Smooth muscle cell (in vitro differentiated cells): ENCODE measurements at regions not wholly inside any gene's neighbourhood (a gene's known extent, or its start where the extent isn't known, plus 50 kb on each side); places are given as distances from the start of the nearest gene placed in this dataset.

Experiments used
- DNase-seq: peaks from one replicate; lab custom pipeline; 2025; ENCODE audit not compliant: unreplicated experiment; lab: John Stamatoyannopoulos, UW
- H2AFZ ChIP-seq: fragments of 200-600 bp; sonication (generic); 2 replicates; pipeline ENCODE4 v1.6.0; 2016; ENCODE audit warnings: antibody characterized with exemption, low read depth, mild to moderate bottlenecking
- H3F3A ChIP-seq: fragments of 200-600 bp; sonication (generic); 2 replicates; pipeline ENCODE4 v1.6.0; 2017; ENCODE audit warnings: antibody characterized with exemption, low read depth
- H3K27ac ChIP-seq: fragments of 200-600 bp; sonication (generic); 2 replicates; pipeline ENCODE4 v1.5.1; 2016; ENCODE audit warnings: low read depth, mild to moderate bottlenecking
- H3K27me3 ChIP-seq: fragments of 200-600 bp; sonication (generic); 2 replicates; pipeline ENCODE4 v1.6.1; 2016; ENCODE audit warnings: low read depth, mild to moderate bottlenecking
- H3K36me3 ChIP-seq: fragments of 200-600 bp; sonication (generic); 2 replicates; pipeline ENCODE4 v1.5.1; 2016; ENCODE audit warnings: low read depth
- H3K4me1 ChIP-seq: fragments of 200-600 bp; sonication (generic); 2 replicates; pipeline ENCODE4 v1.5.1; 2016; ENCODE audit warnings: low read depth
- H3K4me2 ChIP-seq: fragments of 200-600 bp; sonication (generic); 2 replicates; pipeline ENCODE4 v1.6.0; 2016; ENCODE audit warnings: mild to moderate bottlenecking
- H3K4me3 ChIP-seq: fragments of 200-600 bp; sonication (generic); 2 replicates; pipeline ENCODE4 v1.5.1; 2016; ENCODE audit warnings: mild to moderate bottlenecking
- H3K79me2 ChIP-seq: fragments of 200-600 bp; sonication (generic); 2 replicates; pipeline ENCODE4 v1.6.0; 2016; ENCODE audit warnings: low read depth, mild to moderate bottlenecking
- H3K9ac ChIP-seq: fragments of 200-600 bp; sonication (generic); 2 replicates; pipeline ENCODE4 v1.6.0; 2016; ENCODE audit warnings: low read depth
- H3K9me3 ChIP-seq: fragments of 200-600 bp; sonication (generic); replicated peaks from 2 replicates; pipeline ENCODE4 v1.5.1; 2016; ENCODE audit warnings: low read depth
- H4K20me1 ChIP-seq: fragments of 200-600 bp; sonication (generic); 2 replicates; pipeline ENCODE4 v1.6.0; 2016; ENCODE audit warnings: low read depth
- CTCF ChIP-seq: fragments of 200-600 bp; sonication (generic); IDR thresholded peaks from 2 replicates; pipeline ENCODE4 v1.5.1; 2017; ENCODE audit warnings: borderline replicate concordance, mild to moderate bottlenecking, antibody characterized with exemption; ENCODE audit not compliant: insufficient read depth, poor library complexity, severe bottlenecking
- WGBS: methylation state at CpG from one replicate; pipeline ENCODE4 v1.1.7; 2016; ENCODE audit warnings: low lambda C conversion rate; 5-methylcytosine and 5-hydroxymethylcytosine counted together

GRCh38 chr11:70834277-70834940, 418.0 kb downstream of the SHANK2 start:
- Histone ChIP-seq H3K9me3 (no peaks in the 10 kb centered on the region), H3K4me3 (no peak overlapping the region), H3K27ac (no peak overlapping the region), H4K20me1 (no peaks in the 10 kb centered on the region), H3K36me3 (no peaks in the 10 kb centered on the region), H3F3A (no peaks in the 10 kb centered on the region), H3K27me3 (no peaks in the 10 kb centered on the region), H3K9ac (no peak overlapping the region), H3K4me1 (no peaks in the 10 kb centered on the region), H3K79me2 (no peaks in the 10 kb centered on the region), H2AFZ (no peak overlapping the region), H3K4me2 (no peak overlapping the region)
- WGBS: 84% methylated on average over 14 of the region's 14 CpGs
- no peak for DNase-seq
- no peak for TF ChIP-seq CTCF

- no peak overlapping the region for H3K27ac ChIP-seq
- no peaks in the 10 kb centered on the region for H3K27me3 ChIP-seq
- H4K20me1 ChIP-seq: no peaks in the 10 kb centered on the region
- no peak for TF ChIP-seq CTCF
- no peak overlapping the region for H3K4me2 ChIP-seq
- WGBS: 88% methylated on average over 13 of the region's 14 CpGs
- DNase-seq: no peak
- H3K36me3 ChIP-seq: no peaks in the 10 kb centered on the region
- H3K4me3 ChIP-seq: no peak overlapping the region
- no peaks in the 10 kb centered on the region for H3K9me3 ChIP-seq
- H3F3A ChIP-seq: no peaks in the 10 kb centered on the region
- no peak overlapping the region for H3K9ac ChIP-seq
- no peak overlapping the region for H2AFZ ChIP-seq
- no peaks in the 10 kb centered on the region for H3K79me2 ChIP-seq
- no peaks in the 10 kb centered on the region for H3K4me1 ChIP-seq
These were observed 417.3 kb downstream of the SHANK2 start for GRCh38 chr11:70834984-70835560.

GRCh38 chr11:70836071-70836470, 416.3 kb downstream of the SHANK2 start:
- TF ChIP-seq CTCF: no peak
- H3K9me3 ChIP-seq: no peaks in the 10 kb centered on the region
- no peaks in the 10 kb centered on the region for H4K20me1 ChIP-seq
- WGBS: 94% methylated on average over 10 of the region's 10 CpGs
- no peak overlapping the region for H3K4me2 ChIP-seq
- DNase-seq: no peak
- no peaks in the 10 kb centered on the region for H3K27me3 ChIP-seq
- no peak overlapping the region for H3K4me3 ChIP-seq
- no peak overlapping the region for H2AFZ ChIP-seq
- no peaks in the 10 kb centered on the region for H3F3A ChIP-seq
- H3K9ac ChIP-seq: no peak overlapping the region
- no peaks in the 10 kb centered on the region for H3K79me2 ChIP-seq
- H3K36me3 ChIP-seq: no peaks in the 10 kb centered on the region
- no peak overlapping the region for H3K27ac ChIP-seq
- H3K4me1 ChIP-seq: no peaks in the 10 kb centered on the region

- H3K4me2 ChIP-seq: no peak overlapping the region
- no peaks in the 10 kb centered on the region for H3K36me3 ChIP-seq
- H3K79me2 ChIP-seq: no peaks in the 10 kb centered on the region
- H3K4me3 ChIP-seq: no peak overlapping the region
- H3K27me3 ChIP-seq: no peaks in the 10 kb centered on the region
- no peaks in the 10 kb centered on the region for H3F3A ChIP-seq
- H3K27ac ChIP-seq: no peak overlapping the region
- no peaks in the 10 kb centered on the region for H4K20me1 ChIP-seq
- 96% methylated on average over 3 of the region's 3 CpGs for WGBS
- H3K9ac ChIP-seq: no peak overlapping the region
- DNase-seq: no peak
- H2AFZ ChIP-seq: no peak overlapping the region
- no peak for TF ChIP-seq CTCF
- no peaks in the 10 kb centered on the region for H3K4me1 ChIP-seq
- H3K9me3 ChIP-seq: no peaks in the 10 kb centered on the region
These were observed 414.2 kb downstream of the SHANK2 start for GRCh38 chr11:70838198-70838597.
